OCI-LY3 (cell line): ENCODE measurements at regions not wholly inside any gene's neighbourhood (a gene's known extent, or its start where the extent isn't known, plus 50 kb on each side); places are given as distances from the start of the nearest gene placed in this dataset.

Source experiments
- H2AFZ ChIP-seq: fragments of 200-600, 300-600 bp; shearing (Covaris generic); 2 replicates; pipeline ENCODE4 v1.6.0; 2014; ENCODE audit warnings: antibody characterized with exemption, low read depth, low read length
- H3K27ac ChIP-seq: fragments of 200-600, 300-600 bp; sonication (generic); 2 replicates; pipeline ENCODE4 v1.5.1; 2014; ENCODE audit warnings: mild to moderate bottlenecking, low read length, moderate library complexity, mixed read lengths
- H3K27me3 ChIP-seq: fragments of 200-600, 300-600 bp; sonication (generic); 2 replicates; pipeline ENCODE4 v1.6.1; 2014; ENCODE audit warnings: low read depth, low read length, mixed read lengths
- H3K36me3 ChIP-seq: fragments of 200-600, 300-600 bp; sonication (generic); replicated peaks from 2 replicates; pipeline ENCODE3; 2014; ENCODE audit warnings: low read depth, low read length, mixed read lengths
- H3K4me1 ChIP-seq: fragments of 300-600, 200-600 bp; sonication (generic); 2 replicates; pipeline ENCODE4 v1.6.1; 2014; ENCODE audit warnings: low read length, mixed read lengths
- H3K4me2 ChIP-seq: fragments of 200-600, 300-600 bp; sonication (generic); 2 replicates; pipeline ENCODE4 v1.6.1; 2014; ENCODE audit warnings: low read length, mixed read lengths
- H3K4me3 ChIP-seq: fragments of 300-600, 200-600 bp; sonication (generic); 2 replicates; pipeline ENCODE4 v1.5.1; 2014; ENCODE audit warnings: antibody characterized with exemption, mild to moderate bottlenecking, low read length, moderate library complexity
- H3K79me2 ChIP-seq: fragments of 300-600, 200-600 bp; shearing (Covaris generic); 2 replicates; pipeline ENCODE4 v1.6.1; 2014; ENCODE audit warnings: mild to moderate bottlenecking, low read length, mixed read lengths
- H3K9ac ChIP-seq: fragments of 300-600, 200-600 bp; shearing (Covaris generic); 2 replicates; pipeline ENCODE4 v1.6.0; 2014; ENCODE audit warnings: mild to moderate bottlenecking, low read length, moderate library complexity
- H3K9me3 ChIP-seq: fragments of 200-600, 300-600 bp; shearing (Covaris generic); 2 replicates; pipeline ENCODE4 v1.6.1; 2014; ENCODE audit warnings: low read length, mixed read lengths; ENCODE audit not compliant: insufficient read depth
- H4K20me1 ChIP-seq: fragments of 200-600, 300-600 bp; sonication (generic); 2 replicates; pipeline ENCODE4 v1.6.1; 2016; ENCODE audit warnings: low read length, mixed read lengths; ENCODE audit not compliant: insufficient read depth
- CTCF ChIP-seq: fragments of 200-600, 300-600 bp; sonication (generic); IDR thresholded peaks from 2 replicates; pipeline ENCODE4 v1.5.1; 2014; ENCODE audit warnings: antibody characterized with exemption, low read length, low read depth
- EZH2phosphoT487 ChIP-seq: fragments of 200-600 bp; shearing (Covaris generic); IDR thresholded peaks from 2 replicates; pipeline ENCODE4 v1.6.1; 2018; ENCODE audit warnings: antibody characterized with exemption, mixed run types, low read depth

GRCh38 chrX:117752745-117753144 lies 363.9 kb downstream of the KLHL13 start:
- Histone ChIP-seq H3K4me3 (peak overlapping the region; percentile 29), H2AFZ (no peak overlapping the region), H3K9ac (no peak overlapping the region), H4K20me1 (no peaks in the 10 kb centered on the region), H3K4me2 (peak overlapping the region; percentile 44), H3K4me1 (peaks cover 25% of the 10 kb centered on the region), H3K36me3 (no peaks in the 10 kb centered on the region), H3K9me3 (no peaks in the 10 kb centered on the region), H3K79me2 (no peaks in the 10 kb centered on the region), H3K27me3 (peaks cover 8% of the 10 kb centered on the region; the same call in 1 of the 2 replicates), H3K27ac (peak overlapping the region; percentile 26; the same call in 1 of the 2 replicates)
- TF ChIP-seq CTCF (no peak), EZH2phosphoT487 (no peak)

DNA sequence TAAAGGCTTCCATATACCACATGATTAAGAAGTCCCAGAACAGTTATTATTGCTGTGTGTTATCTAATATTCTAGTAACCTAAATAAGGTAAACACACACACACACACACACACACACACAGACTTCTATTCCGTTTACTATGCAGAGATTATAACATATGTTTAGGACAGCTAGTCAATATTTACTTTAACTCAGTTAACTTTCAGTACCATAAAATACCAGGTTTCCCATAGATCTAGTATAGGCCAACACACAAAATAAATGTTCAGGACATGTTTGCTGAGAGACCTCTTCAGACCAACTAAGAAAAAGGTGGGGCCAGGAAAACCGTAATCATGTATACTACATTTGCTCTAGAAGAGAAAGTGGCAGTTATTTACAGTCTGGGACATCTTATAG lies 365.5 kb downstream of the KLHL13 start:
- no peaks in the 10 kb centered on the region for H4K20me1 ChIP-seq
- H3K4me3 ChIP-seq: no peak overlapping the region
- no peak overlapping the region for H3K27ac ChIP-seq
- no peak overlapping the region for H2AFZ ChIP-seq
- no peaks in the 10 kb centered on the region for H3K79me2 ChIP-seq
- H3K27me3 ChIP-seq: peaks cover 8% of the 10 kb centered on the region; the same call in 1 of the 2 replicates
- peaks cover 25% of the 10 kb centered on the region for H3K4me1 ChIP-seq
- no peaks in the 10 kb centered on the region for H3K36me3 ChIP-seq
- H3K9ac ChIP-seq: no peak overlapping the region
- TF ChIP-seq EZH2phosphoT487 (no peak), CTCF (no peak)
- no peak overlapping the region for H3K4me2 ChIP-seq
- H3K9me3 ChIP-seq: no peaks in the 10 kb centered on the region

GRCh38 chrX:117744958-117745357 lies 371.7 kb downstream of the KLHL13 start:
- TF ChIP-seq EZH2phosphoT487 (no peak), CTCF (no peak)
- H3K9ac ChIP-seq: no peak overlapping the region
- no peak overlapping the region for H3K4me2 ChIP-seq
- no peaks in the 10 kb centered on the region for H3K4me1 ChIP-seq
- H3K27ac ChIP-seq: no peak overlapping the region
- no peaks in the 10 kb centered on the region for H3K9me3 ChIP-seq
- H3K27me3 ChIP-seq: no peaks in the 10 kb centered on the region
- H2AFZ ChIP-seq: no peak overlapping the region
- no peak overlapping the region for H3K4me3 ChIP-seq
- H3K79me2 ChIP-seq: no peaks in the 10 kb centered on the region
- no peaks in the 10 kb centered on the region for H3K36me3 ChIP-seq
- no peaks in the 10 kb centered on the region for H4K20me1 ChIP-seq

- no peaks in the 10 kb centered on the region for H4K20me1 ChIP-seq
- no peaks in the 10 kb centered on the region for H3K79me2 ChIP-seq
- no peak overlapping the region for H2AFZ ChIP-seq
- no peaks in the 10 kb centered on the region for H3K9me3 ChIP-seq
- no peak overlapping the region for H3K9ac ChIP-seq
- no peaks in the 10 kb centered on the region for H3K4me1 ChIP-seq
- no peak for TF ChIP-seq EZH2phosphoT487
- TF ChIP-seq CTCF: peak; percentile 55
- no peak overlapping the region for H3K4me3 ChIP-seq
- H3K27ac ChIP-seq: no peak overlapping the region
- no peaks in the 10 kb centered on the region for H3K36me3 ChIP-seq
- no peaks in the 10 kb centered on the region for H3K27me3 ChIP-seq
- H3K4me2 ChIP-seq: no peak overlapping the region
These were observed 372.9 kb downstream of the KLHL13 start for GRCh38 chrX:117743469-117744251.
